H1 (cell line): ENCODE measurements at regions not wholly inside any gene's neighbourhood (a gene's known extent, or its start where the extent isn't known, plus 50 kb on each side); places are given as distances from the start of the nearest gene placed in this dataset.

Source experiments
- BRCA1 ChIP-seq: IDR thresholded peaks from 2 replicates; pipeline ENCODE4 v1.6.1; 2012; ENCODE audit warnings: low read depth, low read length, improper control_type of control experiment
- CHD7 ChIP-seq: fragments of 300-600 bp; sonication (generic); IDR thresholded peaks from 2 replicates; pipeline ENCODE4 v1.7.1; 2012; ENCODE audit warnings: low read length, moderate library complexity, mild to moderate bottlenecking, inconsistent platforms; ENCODE audit not compliant: insufficient replicate concordance
- EGR1 ChIP-seq: IDR thresholded peaks from 2 replicates; pipeline ENCODE4 v1.6.1; 2011; ENCODE audit warnings: low read depth, low read length, borderline replicate concordance
- GTF2F1 ChIP-seq: IDR thresholded peaks from 2 replicates; pipeline ENCODE4 v1.6.1; 2012; ENCODE audit warnings: low read depth, low read length, improper control_type of control experiment, borderline replicate concordance
- MAFK ChIP-seq: IDR thresholded peaks from 2 replicates; pipeline ENCODE4 v1.6.1; 2012; ENCODE audit warnings: low read depth, mild to moderate bottlenecking, improper control_type of control experiment, low read length
- SIRT6 ChIP-seq: IDR thresholded peaks from one replicate; pipeline ENCODE4 v1.7.1; 2012; ENCODE audit warnings: low read length, inconsistent platforms
- SP4 ChIP-seq: IDR thresholded peaks from 2 replicates; pipeline ENCODE4 v1.6.1; 2012; ENCODE audit warnings: low read length, inconsistent platforms
- TF ChIP-seq, protein P1 (sequence below): IDR thresholded peaks from 2 replicates; pipeline ENCODE4 v1.6.1; 2012; ENCODE audit warnings: inconsistent platforms

DNA sequence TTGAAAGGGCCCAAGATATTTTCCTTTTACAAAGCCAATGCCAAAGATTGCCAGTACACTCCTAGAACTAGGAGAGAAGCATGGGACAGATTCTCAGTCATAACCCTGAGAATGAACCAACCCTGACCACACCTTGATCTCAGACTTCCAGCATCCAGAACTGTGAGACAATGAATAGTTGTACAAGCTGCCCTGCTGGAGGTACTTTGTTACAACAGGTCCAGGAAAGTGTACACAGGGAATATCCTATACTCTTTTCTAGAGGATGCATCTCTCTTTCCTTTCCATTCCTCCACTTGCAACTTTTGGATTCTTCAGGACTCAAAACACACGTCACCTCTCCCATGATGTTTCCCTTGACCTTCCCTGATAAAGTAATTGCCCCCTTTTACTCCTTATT, 325.7 kb downstream of the RFC3 start (continued):
- TF ChIP-seq CHD7 (no peak), GTF2F1 (no peak), MAFK (no peak), EGR1 (no peak), BRCA1 (no peak), SP4 (no peak), SIRT6 (no peak)
- TF ChIP-seq, protein P1, sequence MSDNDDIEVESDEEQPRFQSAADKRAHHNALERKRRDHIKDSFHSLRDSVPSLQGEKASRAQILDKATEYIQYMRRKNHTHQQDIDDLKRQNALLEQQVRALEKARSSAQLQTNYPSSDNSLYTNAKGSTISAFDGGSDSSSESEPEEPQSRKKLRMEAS: no peak
